HG03025 (cell line): ENCODE measurements at regions not wholly inside any gene's neighbourhood (a gene's known extent, or its start where the extent isn't known, plus 50 kb on each side); places are given as distances from the start of the nearest gene placed in this dataset.

ENCODE experiments used
- ATAC-seq: cut with Tn5 transposase; IDR thresholded peaks from one replicate; pipeline ENCODE4 v1.9.1; 2021; ENCODE audit warnings: mild to moderate bottlenecking, moderate library complexity; ENCODE audit not compliant: unreplicated experiment, low FRiP score

- no peak for ATAC-seq
Observed at GRCh38 chr5:167602067-167602466, 689.4 kb upstream of the WWC1 start.

- no peak for ATAC-seq
Observed at GRCh38 chr5:167603135-167603534, 688.3 kb upstream of the WWC1 start.

GRCh38 chr5:167608390-167609272 is 682.8 kb upstream of the WWC1 start:
- no peak for ATAC-seq

- no peak for ATAC-seq
Observed at GRCh38 chr5:167614294-167615021, 677.0 kb upstream of the WWC1 start.

GRCh38 chr5:167616043-167616890 is 675.2 kb upstream of the WWC1 start:
- no peak for ATAC-seq

- no peak for ATAC-seq
Observed at GRCh38 chr5:167623354-167623753, 668.1 kb upstream of the WWC1 start.

GRCh38 chr5:167624053-167624452 is 667.4 kb upstream of the WWC1 start:
- no peak for ATAC-seq

GRCh38 chr5:167626341-167627123 is 664.9 kb upstream of the WWC1 start:
- no peak for ATAC-seq

- no peak for ATAC-seq
Observed at GRCh38 chr5:167629634-167630033, 661.8 kb upstream of the WWC1 start.

- no peak for ATAC-seq
Observed at GRCh38 chr5:167631191-167631590, 660.3 kb upstream of the WWC1 start.

- ATAC-seq: no peak
Observed at GRCh38 chr5:167633114-167633513, 658.3 kb upstream of the WWC1 start.

- no peak for ATAC-seq
Observed at GRCh38 chr5:167633931-167634341, 657.5 kb upstream of the WWC1 start.

GRCh38 chr5:167634432-167634831 is 657.0 kb upstream of the WWC1 start:
- no peak for ATAC-seq

- ATAC-seq: no peak
Observed at GRCh38 chr5:167638816-167639215, 652.6 kb upstream of the WWC1 start.

GRCh38 chr5:167639273-167639672 is 652.2 kb upstream of the WWC1 start:
- ATAC-seq: no peak

- no peak for ATAC-seq
Observed at GRCh38 chr5:167639766-167640165, 651.7 kb upstream of the WWC1 start.

GRCh38 chr5:167642181-167642580 is 649.3 kb upstream of the WWC1 start:
- no peak for ATAC-seq

- no peak for ATAC-seq
Observed at GRCh38 chr5:167642779-167643517, 648.5 kb upstream of the WWC1 start.

GRCh38 chr5:167643631-167644280 is 647.7 kb upstream of the WWC1 start:
- ATAC-seq: no peak
